ENCODE measurements at regions not wholly inside any gene's neighbourhood (a gene's known extent, or its start where the extent isn't known, plus 50 kb on each side); places are given as distances from the start of the nearest gene placed in this dataset.

- Histone ChIP-seq H3K9me3 (no peaks in the 10 kb centered on the region), H3K27ac (no peak overlapping the region), H3K4me1 (no peaks in the 10 kb centered on the region), H3K4me3 (no peak overlapping the region), H3K27me3 (peaks cover 0 to 12% (median 0%) of the 10 kb centered on the region in 9 donors), H3K36me3 (no peaks in the 10 kb centered on the region)
- intact Hi-C loops (cut with DNase I), result no loop called here
- TF ChIP-seq CTCF (IDR thresholded peaks at IDR 0.05) (no peak), POLR2A (IDR thresholded peaks at IDR 0.05) (no peak)
- ATAC-seq, result no peak
- no peak for DNase-seq
- WGBS, 4 donors, result 43 to 49% (median 46%) methylated on average over 6 to 7 of the region's 7 CpGs
Measured at GRCh38 chr10:130459851-130460490, 323.8 kb downstream of the GLRX3 start.

DNA sequence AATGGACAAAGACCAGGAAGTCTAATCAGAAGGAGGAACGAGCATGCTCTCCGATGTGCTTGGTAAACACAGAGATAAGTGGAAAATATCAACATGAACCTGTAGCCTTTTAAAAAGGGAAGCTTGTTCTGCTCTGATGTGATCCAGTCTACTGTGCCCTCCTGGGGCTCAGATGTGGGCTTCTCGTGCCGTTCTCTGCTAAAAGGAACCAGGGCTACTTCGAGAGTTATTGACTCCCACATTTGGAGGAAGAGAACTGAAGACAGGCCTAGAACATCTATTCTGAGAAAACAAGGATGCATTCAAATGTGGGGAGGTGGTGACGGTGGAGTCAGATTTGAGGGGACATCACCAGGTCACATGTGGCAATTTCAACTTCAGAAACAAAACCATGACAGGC, 325.4 kb downstream of the GLRX3 start:
- peaks cover 0 to 4% (median 0%) of the 10 kb centered on the region in 12 donors for H3K9me3 ChIP-seq
- H3K36me3 ChIP-seq, result no peaks in the 10 kb centered on the region
- intact Hi-C loops (cut with DNase I), result no loop called here
- H3K27me3 ChIP-seq, result peaks cover 0 to 10% (median 0%) of the 10 kb centered on the region in 9 donors
- no peak for DNase-seq
- H3K4me3 ChIP-seq, result no peak overlapping the region
- WGBS, 4 donors, result 42 to 55% (median 51%) methylated on average over 6 of the region's 6 CpGs
- H3K27ac ChIP-seq, result no peak overlapping the region
- no peaks in the 10 kb centered on the region for H3K4me1 ChIP-seq
- TF ChIP-seq POLR2A (IDR thresholded peaks at IDR 0.05) (no peak), CTCF (IDR thresholded peaks at IDR 0.05) (no peak)
- ATAC-seq, result no peak

DNA sequence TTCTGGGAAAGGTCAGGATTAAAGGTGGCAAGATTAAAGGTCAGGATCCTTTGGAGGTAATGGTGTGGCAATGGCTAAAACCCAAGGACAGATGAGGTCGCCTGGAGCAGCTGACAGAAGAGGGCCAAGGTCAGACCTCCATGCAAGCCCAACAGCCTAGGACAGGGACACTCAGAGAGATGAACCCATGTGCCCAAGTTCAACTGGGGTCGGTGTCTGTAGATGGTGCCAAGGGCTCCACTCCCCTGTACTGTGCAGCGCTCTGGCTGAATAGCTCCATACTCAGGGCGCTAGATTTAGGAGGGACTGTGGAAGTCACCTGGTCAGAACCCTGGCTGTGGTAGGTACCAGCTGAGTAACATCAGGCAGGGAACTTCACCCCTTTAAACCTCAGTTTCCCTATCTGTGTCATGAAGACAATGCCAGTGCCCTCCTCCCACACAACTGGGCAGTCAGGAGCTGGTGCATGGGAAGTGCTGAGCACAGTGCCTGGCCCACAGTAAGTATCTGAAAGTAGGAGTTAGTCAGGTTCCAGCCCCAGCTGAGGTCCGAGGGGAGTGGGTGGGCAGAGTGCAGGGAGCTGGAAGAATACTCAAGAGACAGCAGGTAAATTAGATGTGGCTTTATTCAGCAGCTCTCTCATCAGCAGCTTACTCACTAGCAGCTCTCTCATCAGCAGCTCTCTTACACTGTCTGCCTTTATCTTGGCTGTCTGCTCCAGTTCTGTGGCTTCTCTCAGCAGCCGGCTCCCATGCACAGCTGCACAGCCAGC, 327.1 kb downstream of the GLRX3 start:
- Histone ChIP-seq H3K36me3 (no peaks in the 10 kb centered on the region), H3K4me3 (no peak overlapping the region), H3K27me3 (peaks cover 0 to 6% (median 0%) of the 10 kb centered on the region in 9 donors), H3K27ac (no peak overlapping the region), H3K9me3 (peaks cover 0 to 16% (median 3%) of the 10 kb centered on the region in 12 donors), H3K4me1 (no peaks in the 10 kb centered on the region)
- ATAC-seq, result no peak
- TF ChIP-seq CTCF (IDR thresholded peaks at IDR 0.05), result no peak
- no peak for TF ChIP-seq POLR2A (IDR thresholded peaks at IDR 0.05)
- WGBS, 4 donors, result 61 to 72% (median 68%) methylated on average over 6 of the region's 6 CpGs
- DNase-seq, result no peak
- intact Hi-C loops (cut with DNase I), result no loop called here

DNA sequence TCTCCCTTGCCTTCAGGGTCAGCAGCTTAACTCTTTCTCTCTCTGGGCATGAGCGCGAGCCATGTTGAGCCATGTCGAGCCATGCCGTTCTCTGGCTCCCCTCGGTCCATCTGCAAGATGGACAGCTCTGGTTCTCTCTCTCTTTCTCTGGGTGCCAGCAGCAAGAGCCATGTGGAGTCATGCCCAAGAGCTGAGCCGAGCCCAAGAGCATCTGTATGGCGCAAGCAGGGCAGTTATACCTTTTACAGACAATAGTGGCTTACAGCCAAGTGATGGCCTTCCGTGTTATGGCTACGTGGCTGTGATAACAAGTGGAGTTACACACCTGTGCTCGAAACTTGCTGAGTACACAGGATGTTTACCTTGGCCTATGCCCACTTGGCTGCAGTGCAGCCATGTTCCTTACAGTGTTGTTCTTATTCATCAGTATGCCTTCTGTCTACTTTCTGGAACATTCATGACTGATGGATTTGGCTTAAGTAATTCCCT, 327.7 kb downstream of the GLRX3 start:
- H3K27me3 ChIP-seq, result no peaks in the 10 kb centered on the region
- 75 to 82% (median 78%) methylated on average over 10 of the region's 10 CpGs for WGBS, 4 donors
- TF ChIP-seq CTCF (IDR thresholded peaks at IDR 0.05), result no peak
- TF ChIP-seq POLR2A (IDR thresholded peaks at IDR 0.05), result no peak
- no peak overlapping the region for H3K27ac ChIP-seq
- no peak for ATAC-seq
- H3K9me3 ChIP-seq, result peaks cover 0 to 22% (median 5%) of the 10 kb centered on the region in 12 donors
- H3K4me1 ChIP-seq, result no peaks in the 10 kb centered on the region
- no peak overlapping the region for H3K4me3 ChIP-seq
- DNase-seq, result no peak
- intact Hi-C loops (cut with DNase I), result no loop called here
- H3K36me3 ChIP-seq, result no peaks in the 10 kb centered on the region
